ENCODE measurements at regions not wholly inside any gene's neighbourhood (a gene's known extent, or its start where the extent isn't known, plus 50 kb on each side); places are given as distances from the start of the nearest gene placed in this dataset.

DNA sequence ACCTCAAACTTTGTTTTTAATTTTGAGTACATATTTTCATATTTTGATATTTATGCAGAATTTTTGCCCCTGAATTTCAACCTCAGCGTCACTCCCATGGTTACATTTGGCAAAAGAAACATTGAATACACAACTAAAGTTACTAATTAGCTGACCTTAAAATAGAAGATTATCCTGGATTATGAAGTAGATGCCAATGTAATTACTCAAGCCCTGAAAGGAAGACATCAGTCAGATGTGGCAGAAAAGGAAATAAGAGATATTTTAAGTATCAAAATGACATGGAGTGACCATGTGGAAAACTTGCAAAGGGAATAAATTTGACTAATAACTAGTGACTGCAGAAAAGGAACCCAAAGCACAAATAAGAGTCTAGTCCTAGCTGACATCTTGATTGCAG, 701.3 kb upstream of the KCND2 start:
- Histone ChIP-seq H3K18ac (ENCODE audit: low read depth, low read length) (no peak overlapping the region), H3K56ac (ENCODE audit: extremely low read depth, insufficient read depth, low read length) (no peak overlapping the region), H3K4me1 (ENCODE audit: control insufficient read depth, insufficient read depth, low read length) (no peaks in the 10 kb centered on the region), H2AK9ac (replicated peaks; ENCODE audit: low read depth, low read length, poor library complexity) (no peak overlapping the region), H3K36me3 (ENCODE audit: control insufficient read depth, insufficient read depth, low read length) (no peaks in the 10 kb centered on the region), H2BK20ac (ENCODE audit: low read depth, low read length) (no peak overlapping the region), H2AK5ac (ENCODE audit: low read depth, low read length) (no peak overlapping the region), H2BK120ac (ENCODE audit: low read depth, low read length) (no peak overlapping the region), H3K27me3 (ENCODE audit: control insufficient read depth, insufficient read depth, low read length) (no peaks in the 10 kb centered on the region), H4K8ac (ENCODE audit: low read depth in 2 of 2, low read length in 2 of 2) (no peak overlapping the region), H3K27ac (ENCODE audit: insufficient read depth, low read length) (no peak overlapping the region), H3K9ac (ENCODE audit: low read depth, low read length) (no peak overlapping the region), H3K9me3 (ENCODE audit: control insufficient read depth, insufficient read depth, low read length) (peaks cover 13% of the 10 kb centered on the region), H3K4me2 (ENCODE audit: low read depth, low read length) (no peak overlapping the region), H2BK15ac (ENCODE audit: low read depth, low read length) (no peak overlapping the region), H3K9me1 (ENCODE audit: insufficient read depth, low read length) (no peaks in the 10 kb centered on the region), H2AFZ (replicated peaks; ENCODE audit: low read length, poor library complexity) (no peak overlapping the region), H4K91ac (ENCODE audit: insufficient read depth, low read depth, low read length) (no peak overlapping the region), H3K23ac (ENCODE audit: low read depth, low read length) (no peak overlapping the region), H3K14ac (replicated peaks; ENCODE audit: low read depth, low read length) (no peak overlapping the region), H4K20me1 (ENCODE audit: insufficient read depth, low read length) (no peaks in the 10 kb centered on the region), H4K5ac (ENCODE audit: low read depth, low read length) (no peak overlapping the region), H3K79me1 (ENCODE audit: low read depth in 1 of 2, low read length in 2 of 2) (no peaks in the 10 kb centered on the region), H3K4ac (ENCODE audit: low read depth, low read length) (no peak overlapping the region), H3K4me3 (ENCODE audit: insufficient read depth, low read depth, low read length) (no peak overlapping the region), H2BK5ac (ENCODE audit: low read depth, low read length, poor library complexity, severe bottlenecking) (no peak overlapping the region)
- ChIA-PET POLR2A (ENCODE audit: unreplicated experiment) (no interaction called here), CTCF (interaction anchor here (0.5 kb wide), 1 partner anchor 607 kb away, joined by 3 read pairs; no protein-coding TSS in a partner anchor)
- in situ Hi-C loops (cut with MboI; ENCODE audit: low sequenced_read_pairs) (no loop called here), intact Hi-C loops (cut with micrococcal nuclease) (no loop called here), dilution Hi-C loops (cut with HindIII; ENCODE audit: low sequenced_read_pairs, unreplicated experiment) (no loop called here)
- no TSS peak for BruUV-seq (replicated peaks)
- ATAC-seq (ENCODE audit: low read depth) (no peak), DNase-seq (no peak)
- no CpG with 5 or more reads among the region's 1 CpG for WGBS, 2 experiments (ENCODE audit: extremely low coverage in 2 of 2, insufficient read length in 1 of 2)
- TF ChIP-seq FOS (IDR thresholded peaks at IDR 0.05; ENCODE audit: low read depth, low read length) = no peak
- TF ChIP-seq POLR2A (IDR thresholded peaks at IDR 0.05; ENCODE audit: low read depth, low read length) = no peak
- no peak for TF ChIP-seq NFE2L2 (IDR thresholded peaks at IDR 0.05; ENCODE audit: low read depth, low read length)

Data from IMR-90 (cell line).